Immature natural killer cell (primary cell): ENCODE measurements at regions not wholly inside any gene's neighbourhood (a gene's known extent, or its start where the extent isn't known, plus 50 kb on each side); places are given as distances from the start of the nearest gene placed in this dataset.

Experiments
- DNase-seq, 3 donors: peaks; one replicate each; pipeline ENCODE4 v3.0.0; 2022; ENCODE audit warnings: mixed read lengths in 1 of 3
- H3K27ac Mint-ChIP-seq, 6 donors: one replicate each; pipeline ENCODE4 v1.8.0; 2020; ENCODE audit warnings: mixed read lengths in 6 of 6, mild to moderate bottlenecking in 5 of 6, inconsistent platforms in 4 of 6, moderate library complexity in 3 of 6
- H3K27me3 Mint-ChIP-seq, 3 donors: one replicate each; pipeline ENCODE4 v1.8.0; 2020 to 2021; ENCODE audit warnings: low read depth in 3 of 3, mild to moderate bottlenecking in 3 of 3, mixed read lengths in 3 of 3, moderate library complexity in 3 of 3, inconsistent platforms in 1 of 3
- H3K36me3 Mint-ChIP-seq, 3 donors: one replicate each; pipeline ENCODE4 v1.8.0; 2020; ENCODE audit warnings: mixed read lengths in 3 of 3, inconsistent platforms in 2 of 3, mild to moderate bottlenecking in 2 of 3
- H3K4me1 Mint-ChIP-seq, 2 donors: one replicate each; pipeline ENCODE4 v1.8.0; 2020; ENCODE audit warnings: inconsistent platforms in 2 of 2, mild to moderate bottlenecking in 2 of 2, mixed read lengths in 2 of 2, moderate library complexity in 1 of 2
- H3K4me3 Mint-ChIP-seq, 5 donors: one replicate each; pipeline ENCODE4 v1.8.0; 2020; ENCODE audit warnings: mild to moderate bottlenecking in 5 of 5, mixed read lengths in 5 of 5, inconsistent platforms in 3 of 5, moderate library complexity in 3 of 5
- H3K9me3 Mint-ChIP-seq, 6 donors: one replicate each; pipeline ENCODE4 v1.8.0; 2020; ENCODE audit warnings: mild to moderate bottlenecking in 6 of 6, mixed read lengths in 6 of 6, inconsistent platforms in 4 of 6, moderate library complexity in 3 of 6

GRCh38 chr6:4466261-4466660, 309.9 kb upstream of the CDYL start:
- Mint-ChIP-seq H3K27ac (no peak overlapping the region), H3K9me3 (peaks cover 2 to 11% (median 7%) of the 10 kb centered on the region in 6 donors), H3K36me3 (peaks cover 0 to 8% (median 0%) of the 10 kb centered on the region in 3 donors), H3K27me3 (peaks cover 5 to 6% (median 5%) of the 10 kb centered on the region in 3 donors), H3K4me3 (no peak overlapping the region), H3K4me1 (no peaks in the 10 kb centered on the region)
- no peak for DNase-seq

GRCh38 chr6:4464638-4465037, 311.6 kb upstream of the CDYL start:
- no peaks in the 10 kb centered on the region for H3K4me1 Mint-ChIP-seq
- no peak overlapping the region for H3K27ac Mint-ChIP-seq
- no peak overlapping the region for H3K4me3 Mint-ChIP-seq
- H3K27me3 Mint-ChIP-seq = peaks cover 5 to 6% (median 6%) of the 10 kb centered on the region in 3 donors
- no peak for DNase-seq
- no peaks in the 10 kb centered on the region for H3K9me3 Mint-ChIP-seq
- no peaks in the 10 kb centered on the region for H3K36me3 Mint-ChIP-seq

GRCh38 chr6:4463236-4463635, 313.0 kb upstream of the CDYL start:
- peaks cover 2 to 8% (median 7%) of the 10 kb centered on the region in 3 donors for H3K27me3 Mint-ChIP-seq
- no peak for DNase-seq
- H3K9me3 Mint-ChIP-seq = no peaks in the 10 kb centered on the region
- H3K36me3 Mint-ChIP-seq = no peaks in the 10 kb centered on the region
- H3K4me3 Mint-ChIP-seq = no peak overlapping the region
- no peaks in the 10 kb centered on the region for H3K4me1 Mint-ChIP-seq
- no peak overlapping the region for H3K27ac Mint-ChIP-seq

DNA sequence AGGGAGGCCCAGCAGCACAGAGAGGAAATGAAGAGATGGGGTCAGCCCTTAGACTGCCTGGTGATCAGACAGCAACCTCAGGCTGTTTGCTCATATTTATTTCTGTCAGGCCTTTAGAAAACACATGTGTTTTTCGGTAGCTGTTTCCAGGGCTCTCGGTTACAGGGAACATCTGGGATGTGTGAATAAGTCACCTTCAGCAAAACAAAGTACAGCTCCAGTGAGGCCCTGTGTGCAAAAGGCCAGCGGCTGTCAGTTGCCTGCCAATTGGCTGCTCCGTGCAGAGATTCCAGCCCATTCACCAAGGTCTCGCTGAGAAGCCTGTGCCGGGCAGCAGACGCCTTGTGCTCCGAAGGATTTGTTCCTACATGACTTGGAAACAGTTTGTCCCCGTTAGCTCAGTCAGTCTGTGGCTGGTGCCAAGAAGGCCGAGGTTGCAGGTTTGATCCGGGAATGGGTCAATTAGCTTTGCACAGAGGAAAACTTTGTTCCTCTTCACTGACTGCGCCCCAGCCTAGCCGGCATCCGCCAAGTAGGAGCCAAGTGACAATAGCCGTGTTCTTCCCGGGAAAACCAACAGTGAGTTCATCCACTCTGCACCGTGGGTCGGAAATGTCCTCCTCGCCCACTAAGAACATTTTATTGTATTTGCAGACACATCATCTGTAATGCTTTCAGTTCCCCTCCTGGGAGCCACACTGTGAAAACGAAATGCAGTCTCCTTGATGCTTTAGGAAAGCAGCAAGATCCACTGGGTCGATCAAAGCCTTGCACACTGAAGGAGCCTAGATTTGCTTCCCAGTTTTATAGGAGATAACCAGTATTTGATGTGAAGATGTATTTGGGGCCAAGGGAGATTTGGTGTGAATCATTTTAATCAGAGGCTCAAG, 315.4 kb upstream of the CDYL start:
- Mint-ChIP-seq H3K27ac (no peak overlapping the region), H3K4me3 (no peak overlapping the region), H3K9me3 (no peaks in the 10 kb centered on the region), H3K36me3 (no peaks in the 10 kb centered on the region), H3K27me3 (peaks cover 2 to 8% (median 3%) of the 10 kb centered on the region in 3 donors), H3K4me1 (no peaks in the 10 kb centered on the region)
- no peak for DNase-seq

DNA sequence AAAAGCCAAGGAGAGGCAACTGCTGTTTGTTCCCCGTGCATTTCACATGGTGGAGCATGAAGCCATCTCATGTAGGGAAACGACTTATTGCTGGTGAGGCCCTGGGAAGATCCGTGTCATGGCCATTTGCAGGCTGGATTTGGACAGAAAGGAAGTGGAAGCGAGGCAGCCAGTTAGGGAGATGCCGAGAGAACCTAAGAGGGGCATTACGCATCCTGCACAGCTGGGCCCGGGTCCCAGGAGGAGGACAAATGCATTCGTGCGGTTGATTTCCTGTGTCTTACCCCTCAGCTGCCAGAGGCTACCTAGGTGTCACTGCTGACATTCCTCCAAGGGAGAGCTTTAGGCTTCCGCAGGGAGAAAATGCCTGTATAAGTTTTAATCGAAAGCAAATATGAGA, 316.2 kb upstream of the CDYL start:
- DNase-seq = no peak
- H3K9me3 Mint-ChIP-seq = no peaks in the 10 kb centered on the region
- peaks cover under 1 to 2% of the 10 kb centered on the region in 2 donors for H3K4me1 Mint-ChIP-seq
- H3K36me3 Mint-ChIP-seq = no peaks in the 10 kb centered on the region
- H3K4me3 Mint-ChIP-seq = no peak overlapping the region
- peaks cover 0 to 8% (median 3%) of the 10 kb centered on the region in 3 donors for H3K27me3 Mint-ChIP-seq
- H3K27ac Mint-ChIP-seq = no peak overlapping the region

GRCh38 chr6:4459032-4459431, 317.2 kb upstream of the CDYL start:
- no peak overlapping the region for H3K27ac Mint-ChIP-seq
- H3K27me3 Mint-ChIP-seq = peaks cover 2 to 8% (median 3%) of the 10 kb centered on the region in 3 donors
- no peaks in the 10 kb centered on the region for H3K36me3 Mint-ChIP-seq
- H3K9me3 Mint-ChIP-seq = no peaks in the 10 kb centered on the region
- H3K4me3 Mint-ChIP-seq = no peak overlapping the region
- DNase-seq = no peak
- peaks cover 10% of the 10 kb centered on the region in 2 donors for H3K4me1 Mint-ChIP-seq

GRCh38 chr6:4451718-4452117, 316.3 kb upstream of the ECI2 start:
- DNase-seq = no peak
- Mint-ChIP-seq H3K4me3 (no peak overlapping the region), H3K4me1 (peaks cover 12 to 13% of the 10 kb centered on the region in 2 donors), H3K36me3 (no peaks in the 10 kb centered on the region), H3K9me3 (peaks cover 0 to 9% (median under 1%) of the 10 kb centered on the region in 6 donors), H3K27ac (no peak overlapping the region), H3K27me3 (peaks cover 0 to 9% (median 2%) of the 10 kb centered on the region in 3 donors)

GRCh38 chr6:4451081-4451480, 315.7 kb upstream of the ECI2 start:
- H3K27me3 Mint-ChIP-seq = peaks cover 0 to 9% (median 2%) of the 10 kb centered on the region in 3 donors

GRCh38 chr6:4450237-4450636, 314.9 kb upstream of the ECI2 start:
- Mint-ChIP-seq H3K4me1 (peaks cover 12 to 13% of the 10 kb centered on the region in 2 donors), H3K36me3 (no peaks in the 10 kb centered on the region), H3K27me3 (peaks cover 0 to 9% (median 2%) of the 10 kb centered on the region in 3 donors), H3K4me3 (no peak overlapping the region), H3K9me3 (peaks cover 0 to 9% (median under 1%) of the 10 kb centered on the region in 6 donors), H3K27ac (no peak overlapping the region)
- DNase-seq = no peak

More at GRCh38 chr6:4451081-4451480, 315.7 kb upstream of the ECI2 start:
- no peak for DNase-seq
- H3K36me3 Mint-ChIP-seq = no peaks in the 10 kb centered on the region
- peaks cover 12 to 13% of the 10 kb centered on the region in 2 donors for H3K4me1 Mint-ChIP-seq
- H3K4me3 Mint-ChIP-seq = no peak overlapping the region
- no peak overlapping the region for H3K27ac Mint-ChIP-seq
- H3K9me3 Mint-ChIP-seq = peaks cover 0 to 9% (median under 1%) of the 10 kb centered on the region in 6 donors

- Mint-ChIP-seq H3K27me3 (peaks cover 0 to 10% (median 2%) of the 10 kb centered on the region in 3 donors), H3K9me3 (peaks cover 0 to 9% (median under 1%) of the 10 kb centered on the region in 6 donors), H3K36me3 (no peaks in the 10 kb centered on the region), H3K4me3 (no peak overlapping the region), H3K4me1 (peaks cover 6% of the 10 kb centered on the region in 2 donors), H3K27ac (no peak overlapping the region)
- DNase-seq = no peak
Observed at GRCh38 chr6:4449409-4449808, 314.0 kb upstream of the ECI2 start.

- Mint-ChIP-seq H3K36me3 (no peaks in the 10 kb centered on the region), H3K27me3 (peaks cover 0 to 8% (median 2%) of the 10 kb centered on the region in 3 donors), H3K4me1 (peaks cover 0 to under 1% of the 10 kb centered on the region in 2 donors), H3K4me3 (no peak overlapping the region), H3K27ac (no peak overlapping the region), H3K9me3 (peaks cover 0 to 9% (median under 1%) of the 10 kb centered on the region in 6 donors)
- DNase-seq = no peak
Observed at GRCh38 chr6:4448841-4449240, 313.5 kb upstream of the ECI2 start.

GRCh38 chr6:4447639-4448330, 312.4 kb upstream of the ECI2 start:
- no peak overlapping the region for H3K4me3 Mint-ChIP-seq

GRCh38 chr6:4446982-4447381, 311.6 kb upstream of the ECI2 start:
- H3K36me3 Mint-ChIP-seq = no peaks in the 10 kb centered on the region
- peaks cover 0 to 7% (median under 1%) of the 10 kb centered on the region in 6 donors for H3K9me3 Mint-ChIP-seq
- no peak for DNase-seq
- H3K4me3 Mint-ChIP-seq = no peak overlapping the region
- H3K27me3 Mint-ChIP-seq = peaks cover 0 to 8% (median 2%) of the 10 kb centered on the region in 3 donors
- H3K4me1 Mint-ChIP-seq = no peaks in the 10 kb centered on the region
- no peak overlapping the region for H3K27ac Mint-ChIP-seq

More at GRCh38 chr6:4447639-4448330, 312.4 kb upstream of the ECI2 start:
- no peak for DNase-seq
- Mint-ChIP-seq H3K9me3 (peaks cover 0 to 9% (median under 1%) of the 10 kb centered on the region in 6 donors), H3K4me1 (no peaks in the 10 kb centered on the region), H3K27me3 (peaks cover 0 to 8% (median 2%) of the 10 kb centered on the region in 3 donors), H3K27ac (no peak overlapping the region), H3K36me3 (no peaks in the 10 kb centered on the region)

- no peaks in the 10 kb centered on the region for H3K36me3 Mint-ChIP-seq
- no peak overlapping the region for H3K27ac Mint-ChIP-seq
Observed at GRCh38 chr6:4441981-4442434, 306.6 kb upstream of the ECI2 start.

More at GRCh38 chr6:4441981-4442434, 306.6 kb upstream of the ECI2 start:
- H3K9me3 Mint-ChIP-seq = peaks cover 0 to 2% (median 0%) of the 10 kb centered on the region in 6 donors
- DNase-seq = no peak
- no peaks in the 10 kb centered on the region for H3K4me1 Mint-ChIP-seq
- H3K27me3 Mint-ChIP-seq = peaks cover 0 to 3% (median under 1%) of the 10 kb centered on the region in 3 donors
- H3K4me3 Mint-ChIP-seq = no peak overlapping the region
